Tibial artery (tissue), 4 donors: ENCODE measurements at regions not wholly inside any gene's neighbourhood (a gene's known extent, or its start where the extent isn't known, plus 50 kb on each side); places are given as distances from the start of the nearest gene placed in this dataset.
A peak's percentile ranks its signal among the peaks of the same experiment; 100 is the strongest.

ENCODE experiments used
- DNase-seq, 2 donors: peaks; one replicate each; pipeline ENCODE4 v3.0.0-alpha.2; 2019
- H3K27ac ChIP-seq, 2 donors: fragments of 200-600 bp; sonication (generic) in 1 of 2; 1 replicate in 1 of 2; 2 replicates in 1 of 2; pipeline ENCODE4 v1.5.1; 2018 to 2019; ENCODE audit warnings: mild to moderate bottlenecking in 1 of 2
- H3K27me3 ChIP-seq, 2 donors: fragments of 200-600 bp; sonication (generic) in 1 of 2; one replicate each; pipeline versions ENCODE4 v1.5.1 to v1.6.0; 2016 to 2019
- H3K36me3 ChIP-seq, 3 donors: fragments of 200-600 bp; sonication (generic) in 2 of 3; one replicate each; pipeline ENCODE4 v1.5.1; 2016 to 2019; ENCODE audit warnings: mild to moderate bottlenecking in 2 of 3
- H3K4me1 ChIP-seq, 4 donors: fragments of 200-600 bp; sonication (generic) in 2 of 4; 1 replicate in 3 of 4; 2 replicates in 1 of 4; pipeline ENCODE4 v1.5.1; 2016 to 2019
- H3K4me3 ChIP-seq, 2 donors: fragments of 200-600 bp; sonication (generic) in 1 of 2; 1 replicate in 1 of 2; 2 replicates in 1 of 2; pipeline ENCODE4 v1.5.1; 2018 to 2019; ENCODE audit warnings: mild to moderate bottlenecking in 2 of 2
- H3K9me3 ChIP-seq, 3 donors: fragments of 200-600 bp; sonication (generic) in 1 of 3; one replicate each; pipeline ENCODE4 v1.5.1; 2016 to 2019
- intact Hi-C: fragments of 100-400 bp; cut with DNase I; formaldehyde crosslinking; loops from one replicate; pipeline ENCODE4 v1.15.0; 2023; ENCODE audit warnings: low total_unique reads
- TF ChIP-seq, protein P1 (sequence below), 2 experiments: fragments of 200-600 bp in 1 of 2; fragments of 450-650 bp in 1 of 2; IDR thresholded peaks; one replicate each; pipeline ENCODE4 v1.5.1; 2017 to 2019; ENCODE audit warnings: antibody characterized with exemption in 2 of 2, mild to moderate bottlenecking in 1 of 2, moderate library complexity in 1 of 2

- H3K27me3 ChIP-seq: no peaks in the 10 kb centered on the region
- TF ChIP-seq, protein P1, sequence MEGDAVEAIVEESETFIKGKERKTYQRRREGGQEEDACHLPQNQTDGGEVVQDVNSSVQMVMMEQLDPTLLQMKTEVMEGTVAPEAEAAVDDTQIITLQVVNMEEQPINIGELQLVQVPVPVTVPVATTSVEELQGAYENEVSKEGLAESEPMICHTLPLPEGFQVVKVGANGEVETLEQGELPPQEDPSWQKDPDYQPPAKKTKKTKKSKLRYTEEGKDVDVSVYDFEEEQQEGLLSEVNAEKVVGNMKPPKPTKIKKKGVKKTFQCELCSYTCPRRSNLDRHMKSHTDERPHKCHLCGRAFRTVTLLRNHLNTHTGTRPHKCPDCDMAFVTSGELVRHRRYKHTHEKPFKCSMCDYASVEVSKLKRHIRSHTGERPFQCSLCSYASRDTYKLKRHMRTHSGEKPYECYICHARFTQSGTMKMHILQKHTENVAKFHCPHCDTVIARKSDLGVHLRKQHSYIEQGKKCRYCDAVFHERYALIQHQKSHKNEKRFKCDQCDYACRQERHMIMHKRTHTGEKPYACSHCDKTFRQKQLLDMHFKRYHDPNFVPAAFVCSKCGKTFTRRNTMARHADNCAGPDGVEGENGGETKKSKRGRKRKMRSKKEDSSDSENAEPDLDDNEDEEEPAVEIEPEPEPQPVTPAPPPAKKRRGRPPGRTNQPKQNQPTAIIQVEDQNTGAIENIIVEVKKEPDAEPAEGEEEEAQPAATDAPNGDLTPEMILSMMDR (IDR thresholded peaks at IDR 0.05): peak; percentile 43 to 49
- intact Hi-C loops: loop anchor here (5.0 to 10.0 kb wide), 2 partner anchors 47 to 465 kb away; partner anchors contain the start of gene ID2
- no peaks in the 10 kb centered on the region for H3K36me3 ChIP-seq
- no peaks in the 10 kb centered on the region for H3K9me3 ChIP-seq
- H3K27ac ChIP-seq: peak overlapping the region; percentile 74 to 77
- peaks cover 0 to 47% (median 17%) of the 10 kb centered on the region in 4 donors for H3K4me1 ChIP-seq
- H3K4me3 ChIP-seq: no peak overlapping the region
- peak; percentile 73 to 95 for DNase-seq
Measured at GRCh38 chr2:8219631-8220355, 462.1 kb upstream of the ID2 start.

DNA sequence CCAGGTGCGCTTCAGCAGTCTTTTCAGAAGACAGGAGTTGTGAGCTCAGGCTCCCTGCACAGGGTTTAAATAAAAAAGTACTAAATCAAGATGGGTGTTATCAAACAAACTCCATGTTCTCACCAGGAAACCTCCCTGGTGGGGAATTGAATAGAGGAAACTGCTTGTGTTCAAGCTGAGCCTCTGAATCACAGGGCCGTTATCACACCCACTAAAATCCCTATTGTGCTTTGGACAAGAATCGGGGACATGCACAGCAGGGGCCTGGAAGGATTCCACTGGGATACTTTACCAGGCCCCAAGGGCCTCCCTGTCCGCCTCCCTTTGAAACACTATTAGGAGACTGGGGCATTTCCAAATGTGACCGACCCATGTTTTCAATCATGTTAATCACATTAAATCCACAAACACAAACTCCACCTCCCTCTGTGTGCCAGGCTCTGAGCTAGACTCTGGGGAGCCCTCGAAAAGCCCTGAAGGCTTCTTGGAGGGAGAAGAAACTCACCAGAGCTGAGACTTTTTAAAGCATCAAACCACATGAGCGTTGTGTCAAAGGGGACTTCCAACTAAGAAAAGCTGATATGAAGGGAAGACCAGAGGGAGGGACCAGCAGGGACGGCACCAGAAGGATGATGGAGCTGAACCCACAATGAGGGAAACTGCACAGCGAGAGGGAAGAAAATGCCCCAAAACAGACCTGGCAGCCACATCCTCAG is 458.7 kb upstream of the ID2 start:
- Histone ChIP-seq H3K27ac (no peak overlapping the region), H3K9me3 (no peaks in the 10 kb centered on the region), H3K36me3 (no peaks in the 10 kb centered on the region), H3K4me1 (peaks cover 0 to 35% (median 10%) of the 10 kb centered on the region in 4 donors), H3K27me3 (no peaks in the 10 kb centered on the region), H3K4me3 (no peak overlapping the region)
- TF ChIP-seq, protein P1 (IDR thresholded peaks at IDR 0.05): no peak
- no peak for DNase-seq
- intact Hi-C loops: no loop called here

GRCh38 chr2:8223695-8224346 is 458.0 kb upstream of the ID2 start:
- no peak overlapping the region for H3K27ac ChIP-seq
- H3K4me3 ChIP-seq: no peak overlapping the region
- TF ChIP-seq, protein P1 (IDR thresholded peaks at IDR 0.05): no peak
- no peak for DNase-seq
- intact Hi-C loops: no loop called here
- H3K27me3 ChIP-seq: no peaks in the 10 kb centered on the region
- H3K9me3 ChIP-seq: no peaks in the 10 kb centered on the region
- peaks cover 0 to 35% (median 10%) of the 10 kb centered on the region in 4 donors for H3K4me1 ChIP-seq
- H3K36me3 ChIP-seq: no peaks in the 10 kb centered on the region

GRCh38 chr2:8224347-8225190 is 457.3 kb upstream of the ID2 start:
- peaks cover 0 to 37% (median 10%) of the 10 kb centered on the region in 4 donors for H3K4me1 ChIP-seq
- DNase-seq: no peak
- no peak overlapping the region for H3K4me3 ChIP-seq
- intact Hi-C loops: no loop called here
- H3K27ac ChIP-seq: no peak overlapping the region
- no peaks in the 10 kb centered on the region for H3K36me3 ChIP-seq
- no peaks in the 10 kb centered on the region for H3K9me3 ChIP-seq
- TF ChIP-seq, protein P1 (IDR thresholded peaks at IDR 0.05): no peak
- no peaks in the 10 kb centered on the region for H3K27me3 ChIP-seq

DNA sequence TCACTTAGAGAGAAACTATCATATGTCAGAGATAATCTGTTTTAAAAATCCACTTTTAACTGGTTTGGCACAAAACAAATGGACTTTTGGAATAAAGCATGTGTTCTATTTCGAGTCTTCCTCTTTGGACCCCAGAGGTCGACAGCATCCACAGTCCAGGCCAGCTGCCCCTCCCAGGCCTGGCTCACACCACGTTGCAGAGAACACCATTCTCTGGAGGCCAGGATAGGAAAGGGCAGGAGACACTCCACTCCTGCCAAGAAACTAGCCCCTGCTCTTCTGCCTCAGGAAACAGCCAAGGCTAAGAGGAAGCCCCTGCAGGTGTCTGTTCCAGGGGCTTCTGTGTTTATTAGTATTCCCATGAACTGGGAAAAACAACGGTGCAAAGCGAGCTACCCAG is 456.6 kb upstream of the ID2 start:
- no peaks in the 10 kb centered on the region for H3K9me3 ChIP-seq
- H3K27me3 ChIP-seq: no peaks in the 10 kb centered on the region
- H3K4me1 ChIP-seq: peaks cover 0 to 35% (median 8%) of the 10 kb centered on the region in 4 donors
- H3K4me3 ChIP-seq: no peak overlapping the region
- H3K27ac ChIP-seq: no peak overlapping the region
- TF ChIP-seq, protein P1 (IDR thresholded peaks at IDR 0.05): no peak
- H3K36me3 ChIP-seq: no peaks in the 10 kb centered on the region
- no peak for DNase-seq
- intact Hi-C loops: no loop called here
